ENCODE measurements at regions not wholly inside any gene's neighbourhood (a gene's known extent, or its start where the extent isn't known, plus 50 kb on each side); places are given as distances from the start of the nearest gene placed in this dataset.
"Not testable (repeated sequence)": the region's sequence is repeated elsewhere in the genome, so short reads cannot be mapped to it uniquely, and the experiment has no call there.

DNA sequence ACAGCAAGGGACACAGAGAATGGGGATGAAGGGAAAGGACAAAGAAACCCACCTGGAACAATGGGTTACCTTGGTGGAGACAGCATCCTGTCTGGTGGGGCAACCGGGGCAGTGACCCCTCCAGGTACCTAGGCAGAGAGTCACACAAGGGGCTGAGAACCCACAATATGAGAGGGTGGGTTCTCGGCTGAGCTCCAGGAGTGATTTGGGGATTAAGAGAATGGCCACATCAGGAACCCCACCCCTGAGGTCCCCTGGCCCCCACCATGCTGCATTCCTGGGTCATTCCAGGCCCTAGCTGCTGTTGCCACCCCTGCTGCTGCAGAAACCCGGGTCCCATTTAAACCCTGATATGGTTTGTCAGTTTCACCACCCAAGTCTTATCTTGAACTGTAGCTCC, 172.3 kb downstream of the RTP5 start:
- no peak overlapping the region for H3K4me3 ChIP-seq (ENCODE audit: low read depth in 1 of 5, low read length in 5 of 5)
- peaks cover 21 to 54% (median 34%) of the 10 kb centered on the region in 5 donors for H3K27me3 ChIP-seq (ENCODE audit: control insufficient read depth in 5 of 5, insufficient read depth in 4 of 5, low read length in 5 of 5)
- H3K9ac ChIP-seq (ENCODE audit: low read length in 5 of 5), result no peak overlapping the region

DNA sequence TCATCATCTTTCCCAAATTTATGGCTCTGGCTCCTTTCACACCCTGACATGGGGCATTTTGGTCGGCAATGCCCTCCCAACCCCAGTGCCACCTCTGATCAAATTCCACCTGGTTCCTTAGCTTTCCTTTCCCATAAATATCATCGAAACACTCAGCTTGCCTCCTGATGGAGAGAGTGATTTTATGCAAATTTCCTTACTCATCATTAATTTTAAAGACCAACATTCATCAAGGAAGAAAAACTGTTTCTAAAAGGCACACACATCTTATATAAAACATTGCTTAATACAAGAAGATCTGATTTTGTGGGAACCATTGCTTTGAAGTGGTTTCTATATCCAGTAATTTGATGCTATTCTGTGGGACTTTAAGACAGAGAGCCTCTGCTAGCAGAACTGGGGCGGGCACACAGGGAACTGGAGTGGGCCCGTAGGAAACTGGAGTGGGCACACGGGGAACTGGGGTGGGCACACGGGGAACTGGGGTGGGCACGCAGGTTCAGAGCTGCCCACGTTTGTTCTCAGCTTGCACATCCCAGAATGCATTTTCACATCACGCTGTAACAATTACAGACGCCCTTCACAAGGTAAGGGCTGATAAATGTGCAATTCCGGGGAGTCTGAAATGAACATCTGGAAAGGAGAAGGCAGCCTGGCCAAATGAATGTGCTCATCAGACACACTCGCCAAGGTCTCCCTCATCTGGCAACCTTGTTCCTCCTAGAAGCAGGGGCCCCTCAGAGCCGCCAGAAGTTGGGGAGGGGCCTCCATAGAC, 174.2 kb downstream of the RTP5 start:
- Histone ChIP-seq H3K36me3 (ENCODE audit: control insufficient read depth in 5 of 5, insufficient read depth in 5 of 5, low read length in 5 of 5) (no peaks in the 10 kb centered on the region), H3K4me1 (ENCODE audit: control insufficient read depth in 5 of 5, insufficient read depth in 5 of 5, low read length in 5 of 5) (peaks cover 0 to 3% (median 0%) of the 10 kb centered on the region in 5 donors), H3K27ac (ENCODE audit: low read depth, low read length) (no peak overlapping the region), H3K9me3 (ENCODE audit: control insufficient read depth in 5 of 5, low read length in 5 of 5) (no peaks in the 10 kb centered on the region), H3K9ac (ENCODE audit: low read length in 5 of 5) (no peak overlapping the region), H3K4me3 (ENCODE audit: low read depth in 1 of 5, low read length in 5 of 5) (no peak overlapping the region), H3K27me3 (ENCODE audit: control insufficient read depth in 5 of 5, insufficient read depth in 4 of 5, low read length in 5 of 5) (peaks cover 19 to 55% (median 30%) of the 10 kb centered on the region in 5 donors)

More for the DNA sequence above, 172.3 kb downstream of the RTP5 start:
- Histone ChIP-seq H3K27ac (ENCODE audit: low read depth, low read length) (no peak overlapping the region), H3K9me3 (ENCODE audit: control insufficient read depth in 5 of 5, low read length in 5 of 5) (no peaks in the 10 kb centered on the region), H3K4me1 (ENCODE audit: control insufficient read depth in 5 of 5, insufficient read depth in 5 of 5, low read length in 5 of 5) (peaks cover 0 to 3% (median 0%) of the 10 kb centered on the region in 5 donors), H3K36me3 (ENCODE audit: control insufficient read depth in 5 of 5, insufficient read depth in 5 of 5, low read length in 5 of 5) (no peaks in the 10 kb centered on the region)

DNA sequence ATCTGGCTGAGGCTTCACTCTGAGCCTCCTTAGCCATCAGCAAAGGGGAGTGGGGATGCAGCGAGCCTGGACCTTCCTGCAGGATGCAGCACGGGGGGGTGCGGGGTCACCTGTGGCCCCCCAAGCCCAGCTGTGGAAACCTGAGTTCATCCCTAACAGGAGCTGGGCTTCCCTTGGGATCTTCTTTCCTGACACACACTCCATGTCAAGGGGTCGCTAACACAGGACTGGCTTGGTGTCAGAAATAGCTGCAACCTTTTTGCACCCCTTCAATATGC, 174.7 kb downstream of the RTP5 start:
- H3K36me3 ChIP-seq (ENCODE audit: control insufficient read depth in 5 of 5, insufficient read depth in 5 of 5, low read length in 5 of 5), result no peaks in the 10 kb centered on the region
- no peak overlapping the region for H3K4me3 ChIP-seq (ENCODE audit: low read depth in 1 of 5, low read length in 5 of 5)
- H3K27me3 ChIP-seq (ENCODE audit: control insufficient read depth in 5 of 5, insufficient read depth in 4 of 5, low read length in 5 of 5), result peaks cover 18 to 50% (median 29%) of the 10 kb centered on the region in 5 donors
- no peak overlapping the region for H3K9ac ChIP-seq (ENCODE audit: low read length in 5 of 5)
- H3K27ac ChIP-seq (ENCODE audit: low read depth, low read length), result no peak overlapping the region
- peaks cover 0 to under 1% (median 0%) of the 10 kb centered on the region in 5 donors for H3K9me3 ChIP-seq (ENCODE audit: control insufficient read depth in 5 of 5, low read length in 5 of 5)
- H3K4me1 ChIP-seq (ENCODE audit: control insufficient read depth in 5 of 5, insufficient read depth in 5 of 5, low read length in 5 of 5), result peaks cover 0 to 3% (median 0%) of the 10 kb centered on the region in 5 donors

DNA sequence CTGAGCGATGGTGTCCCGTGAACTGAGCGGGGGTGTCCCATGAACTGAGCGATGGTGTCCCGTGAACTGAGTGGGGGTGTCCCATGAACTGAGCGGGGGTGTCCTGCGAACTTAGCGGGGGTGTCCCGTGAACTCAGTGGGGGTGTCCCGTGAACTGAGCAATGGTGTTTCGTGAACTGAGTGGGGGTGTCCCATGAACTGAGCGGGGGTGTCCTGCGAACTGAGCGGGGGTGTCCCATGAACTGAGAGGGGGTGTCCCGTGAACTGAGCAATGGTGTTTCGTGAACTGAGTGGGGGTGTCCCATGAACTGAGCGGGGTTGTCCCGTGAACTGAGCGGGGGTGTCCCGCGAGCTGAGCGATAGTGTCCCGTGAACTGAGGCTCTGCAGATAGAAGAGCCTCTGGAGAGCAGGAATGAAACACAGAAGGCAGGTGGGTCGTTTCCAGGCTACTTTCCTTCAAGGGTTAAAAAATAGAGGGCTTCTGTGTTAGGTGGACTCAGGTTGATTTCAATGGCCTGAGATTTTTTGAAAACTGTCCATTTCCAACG, 176.1 kb downstream of the RTP5 start:
- not testable (repeated sequence) for H3K4me1 ChIP-seq (ENCODE audit: control insufficient read depth in 5 of 5, insufficient read depth in 5 of 5, low read length in 5 of 5); H3K9ac ChIP-seq (ENCODE audit: low read length in 5 of 5); H3K9me3 ChIP-seq (ENCODE audit: control insufficient read depth in 5 of 5, low read length in 5 of 5); H3K4me3 ChIP-seq (ENCODE audit: low read depth in 1 of 5, low read length in 5 of 5); H3K27ac ChIP-seq (ENCODE audit: low read depth, low read length); H3K36me3 ChIP-seq (ENCODE audit: control insufficient read depth in 5 of 5, insufficient read depth in 5 of 5, low read length in 5 of 5)
- H3K27me3 ChIP-seq (ENCODE audit: control insufficient read depth in 5 of 5, insufficient read depth in 4 of 5, low read length in 5 of 5), result peaks cover 9 to 39% (median 18%) of the 10 kb centered on the region in 5 donors

DNA sequence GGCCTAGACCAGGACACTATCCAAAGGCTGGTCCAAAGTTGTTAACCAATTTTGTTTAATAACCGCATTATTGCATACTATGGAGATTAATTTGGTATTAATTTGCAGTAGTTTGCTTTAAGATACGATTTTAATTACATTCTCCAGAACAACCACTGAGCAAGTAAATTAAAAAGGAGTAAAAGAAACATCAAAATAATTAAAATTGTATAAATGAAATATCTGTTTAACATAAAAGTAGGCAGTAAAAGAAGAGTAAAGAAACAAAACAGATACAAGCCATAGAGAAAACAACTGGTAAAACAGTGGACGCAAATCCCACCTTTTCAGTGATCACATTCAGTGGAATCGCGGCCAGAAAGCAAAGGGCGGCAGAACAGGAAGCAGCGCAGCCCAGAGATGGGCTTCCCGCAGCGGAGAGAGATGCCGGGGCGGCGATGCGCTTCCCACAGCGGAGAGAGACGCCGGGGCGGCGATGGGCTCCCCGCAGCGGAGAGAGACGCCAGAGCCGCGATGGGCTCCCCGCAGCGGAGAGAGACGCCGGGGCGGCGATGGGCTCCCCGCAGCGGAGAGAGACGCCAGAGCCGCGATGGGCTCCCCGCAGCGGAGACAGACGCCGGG, 176.8 kb downstream of the RTP5 start:
- Histone ChIP-seq H3K36me3 (ENCODE audit: control insufficient read depth in 5 of 5, insufficient read depth in 5 of 5, low read length in 5 of 5) (no peaks in the 10 kb centered on the region), H3K9me3 (ENCODE audit: control insufficient read depth in 5 of 5, low read length in 5 of 5) (peaks cover 0 to 2% (median 0%) of the 10 kb centered on the region in 5 donors), H3K4me1 (ENCODE audit: control insufficient read depth in 5 of 5, insufficient read depth in 5 of 5, low read length in 5 of 5) (peaks cover 0 to 3% (median 0%) of the 10 kb centered on the region in 5 donors), H3K27me3 (ENCODE audit: control insufficient read depth in 5 of 5, insufficient read depth in 4 of 5, low read length in 5 of 5) (peaks cover 6 to 36% (median 14%) of the 10 kb centered on the region in 5 donors), H3K4me3 (ENCODE audit: low read depth in 1 of 5, low read length in 5 of 5) (no peak overlapping the region), H3K9ac (ENCODE audit: low read length in 5 of 5) (no peak overlapping the region), H3K27ac (ENCODE audit: low read depth, low read length) (no peak overlapping the region)

DNA sequence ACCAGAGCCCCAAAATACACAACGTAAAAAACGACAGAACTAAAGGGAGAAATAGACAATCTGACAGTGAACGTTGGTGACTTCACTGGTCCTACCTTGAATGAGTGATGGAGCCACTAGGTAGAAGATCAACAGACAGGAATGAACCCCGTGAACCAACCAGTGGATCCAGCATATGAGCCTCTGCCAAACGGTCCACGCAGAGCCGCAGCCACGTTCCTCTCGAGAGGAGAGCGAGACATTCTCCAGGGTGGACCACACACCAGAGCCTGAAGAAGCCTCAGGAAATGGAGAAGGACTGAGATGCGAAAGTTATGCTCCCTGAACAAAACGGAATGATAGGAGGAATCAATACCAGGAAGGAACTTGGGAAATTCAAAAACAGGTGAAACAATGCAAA, 178.4 kb downstream of the RTP5 start:
- H3K9me3 ChIP-seq (ENCODE audit: control insufficient read depth in 5 of 5, low read length in 5 of 5), result peaks cover 0 to 2% (median 0%) of the 10 kb centered on the region in 5 donors
- peaks cover 6 to 34% (median 11%) of the 10 kb centered on the region in 5 donors for H3K27me3 ChIP-seq (ENCODE audit: control insufficient read depth in 5 of 5, insufficient read depth in 4 of 5, low read length in 5 of 5)
- H3K36me3 ChIP-seq (ENCODE audit: control insufficient read depth in 5 of 5, insufficient read depth in 5 of 5, low read length in 5 of 5), result no peaks in the 10 kb centered on the region
- H3K9ac ChIP-seq (ENCODE audit: low read length in 5 of 5), result no peak overlapping the region
- H3K27ac ChIP-seq (ENCODE audit: low read depth, low read length), result no peak overlapping the region
- peaks cover 0 to 3% (median 0%) of the 10 kb centered on the region in 5 donors for H3K4me1 ChIP-seq (ENCODE audit: control insufficient read depth in 5 of 5, insufficient read depth in 5 of 5, low read length in 5 of 5)
- no peak overlapping the region for H3K4me3 ChIP-seq (ENCODE audit: low read depth in 1 of 5, low read length in 5 of 5)

DNA sequence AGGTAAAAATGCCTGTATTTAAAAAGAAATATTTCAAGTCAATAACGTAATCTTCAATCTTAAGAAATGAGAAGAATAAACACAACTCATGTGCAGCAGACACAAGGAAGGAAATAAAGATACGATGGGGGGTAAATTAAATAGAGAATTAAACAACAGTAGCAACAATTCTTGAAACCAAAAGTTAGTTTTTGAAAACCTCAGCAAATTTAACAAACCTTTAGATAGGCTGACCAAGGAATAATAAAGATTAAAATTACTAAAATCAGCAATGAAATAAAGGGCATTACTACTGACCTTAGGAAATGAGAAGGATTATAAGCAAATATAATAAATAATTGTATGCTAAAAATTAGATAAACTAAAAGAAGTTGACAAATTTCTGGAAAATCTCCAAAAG, 178.9 kb downstream of the RTP5 start:
- Histone ChIP-seq H3K9me3 (ENCODE audit: control insufficient read depth in 5 of 5, low read length in 5 of 5) (peaks cover 0 to 2% (median 0%) of the 10 kb centered on the region in 5 donors), H3K4me3 (ENCODE audit: low read depth in 1 of 5, low read length in 5 of 5) (no peak overlapping the region), H3K27ac (ENCODE audit: low read depth, low read length) (no peak overlapping the region), H3K9ac (ENCODE audit: low read length in 5 of 5) (no peak overlapping the region), H3K36me3 (ENCODE audit: control insufficient read depth in 5 of 5, insufficient read depth in 5 of 5, low read length in 5 of 5) (no peaks in the 10 kb centered on the region), H3K4me1 (ENCODE audit: control insufficient read depth in 5 of 5, insufficient read depth in 5 of 5, low read length in 5 of 5) (peaks cover 0 to 3% (median 0%) of the 10 kb centered on the region in 5 donors), H3K27me3 (ENCODE audit: control insufficient read depth in 5 of 5, insufficient read depth in 4 of 5, low read length in 5 of 5) (peaks cover 6 to 31% (median 11%) of the 10 kb centered on the region in 5 donors)

DNA sequence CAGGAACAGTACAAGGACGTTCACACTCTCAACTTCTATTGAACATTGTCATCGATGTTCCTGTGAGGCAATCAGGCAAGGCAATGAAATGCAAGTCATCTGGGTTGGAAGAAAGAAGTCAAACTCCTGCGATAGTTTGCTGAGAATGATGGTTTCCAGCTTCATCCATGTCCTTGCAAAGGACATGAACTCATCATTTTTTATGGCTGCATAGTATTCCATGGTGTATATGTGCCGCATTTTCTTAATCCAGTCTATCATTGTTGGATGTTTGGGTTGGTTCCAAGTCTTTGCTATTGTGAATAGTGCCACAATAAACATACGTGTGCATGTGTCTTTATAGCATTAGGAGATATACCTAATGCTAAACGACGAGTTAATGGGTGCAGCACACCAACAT, 180.0 kb downstream of the RTP5 start:
- H3K9me3 ChIP-seq (ENCODE audit: control insufficient read depth in 5 of 5, low read length in 5 of 5); H3K27ac ChIP-seq (ENCODE audit: low read depth, low read length); H3K9ac ChIP-seq (ENCODE audit: low read length in 5 of 5); H3K36me3 ChIP-seq (ENCODE audit: control insufficient read depth in 5 of 5, insufficient read depth in 5 of 5, low read length in 5 of 5); H3K4me3 ChIP-seq (ENCODE audit: low read depth in 1 of 5, low read length in 5 of 5); H3K4me1 ChIP-seq (ENCODE audit: control insufficient read depth in 5 of 5, insufficient read depth in 5 of 5, low read length in 5 of 5): not testable (repeated sequence)
- H3K27me3 ChIP-seq (ENCODE audit: control insufficient read depth in 5 of 5, insufficient read depth in 4 of 5, low read length in 5 of 5), result peaks cover 2 to 25% (median 7%) of the 10 kb centered on the region in 5 donors

DNA sequence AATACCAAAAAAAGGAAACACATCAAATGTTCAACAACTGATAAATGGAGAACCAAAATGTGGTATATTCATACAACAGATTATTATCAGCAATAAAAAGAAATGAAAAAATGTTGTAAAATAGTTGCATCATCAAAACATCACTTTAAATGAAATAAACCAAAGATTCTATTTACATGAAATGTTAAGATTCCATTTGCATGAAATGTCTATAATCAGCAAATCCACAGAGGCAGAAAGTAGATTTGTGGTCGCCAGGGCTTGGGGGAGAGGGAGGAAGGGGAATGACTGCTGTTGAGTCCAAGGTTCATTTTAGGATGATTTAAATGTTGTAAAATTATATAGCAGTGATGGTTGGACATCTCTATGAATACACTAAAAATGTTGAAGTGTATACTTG, 181.9 kb downstream of the RTP5 start:
- H3K27ac ChIP-seq (ENCODE audit: low read depth, low read length), result no peak overlapping the region
- peaks cover 0 to 2% (median 0%) of the 10 kb centered on the region in 5 donors for H3K9me3 ChIP-seq (ENCODE audit: control insufficient read depth in 5 of 5, low read length in 5 of 5)
- H3K27me3 ChIP-seq (ENCODE audit: control insufficient read depth in 5 of 5, insufficient read depth in 4 of 5, low read length in 5 of 5), result peaks cover 0 to 23% (median 10%) of the 10 kb centered on the region in 5 donors
- H3K9ac ChIP-seq (ENCODE audit: low read length in 5 of 5), result no peak overlapping the region
- peaks cover 0 to 2% (median 0%) of the 10 kb centered on the region in 5 donors for H3K4me1 ChIP-seq (ENCODE audit: control insufficient read depth in 5 of 5, insufficient read depth in 5 of 5, low read length in 5 of 5)
- no peak overlapping the region for H3K4me3 ChIP-seq (ENCODE audit: low read depth in 1 of 5, low read length in 5 of 5)
- H3K36me3 ChIP-seq (ENCODE audit: control insufficient read depth in 5 of 5, insufficient read depth in 5 of 5, low read length in 5 of 5), result no peaks in the 10 kb centered on the region

DNA sequence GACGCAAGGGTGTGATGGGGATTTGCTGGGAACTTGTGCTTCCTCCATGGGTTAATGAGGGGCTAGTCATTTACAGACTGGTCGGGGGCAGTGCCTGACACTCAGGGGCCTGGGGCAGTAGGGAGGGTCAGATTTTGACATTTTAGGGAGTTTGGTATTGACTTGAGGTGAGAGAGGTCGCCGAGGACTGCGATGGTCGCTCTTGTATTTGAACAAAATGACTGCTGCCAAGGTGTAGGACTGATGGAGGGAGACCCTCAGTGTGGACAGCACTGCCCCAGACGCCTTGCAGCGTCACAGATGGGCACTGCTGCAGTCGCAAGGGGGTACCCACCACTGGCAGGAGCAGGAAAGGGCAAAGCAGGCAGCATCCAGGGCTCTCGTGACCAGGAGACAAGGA, 182.9 kb downstream of the RTP5 start:
- Histone ChIP-seq H3K9me3 (ENCODE audit: control insufficient read depth in 5 of 5, low read length in 5 of 5) (peaks cover 0 to 2% (median 0%) of the 10 kb centered on the region in 5 donors), H3K36me3 (ENCODE audit: control insufficient read depth in 5 of 5, insufficient read depth in 5 of 5, low read length in 5 of 5) (no peaks in the 10 kb centered on the region), H3K27me3 (ENCODE audit: control insufficient read depth in 5 of 5, insufficient read depth in 4 of 5, low read length in 5 of 5) (peaks cover 0 to 27% (median 14%) of the 10 kb centered on the region in 5 donors), H3K9ac (ENCODE audit: low read length in 5 of 5) (no peak overlapping the region), H3K4me1 (ENCODE audit: control insufficient read depth in 5 of 5, insufficient read depth in 5 of 5, low read length in 5 of 5) (peaks cover 0 to 2% (median 0%) of the 10 kb centered on the region in 5 donors), H3K4me3 (ENCODE audit: low read depth in 1 of 5, low read length in 5 of 5) (no peak overlapping the region), H3K27ac (ENCODE audit: low read depth, low read length) (no peak overlapping the region)
